Tibial artery (tissue), 4 donors: ENCODE measurements at regions not wholly inside any gene's neighbourhood (a gene's known extent, or its start where the extent isn't known, plus 50 kb on each side); places are given as distances from the start of the nearest gene placed in this dataset.
A peak's percentile ranks its signal among the peaks of the same experiment; 100 is the strongest.

Experiments
- DNase-seq, 2 donors: peaks; one replicate each; pipeline ENCODE4 v3.0.0-alpha.2; 2019
- H3K27ac ChIP-seq, 2 donors: fragments of 200-600 bp; sonication (generic) in 1 of 2; 1 replicate in 1 of 2; 2 replicates in 1 of 2; pipeline ENCODE4 v1.5.1; 2018 to 2019; ENCODE audit warnings: mild to moderate bottlenecking in 1 of 2
- H3K27me3 ChIP-seq, 2 donors: fragments of 200-600 bp; sonication (generic) in 1 of 2; one replicate each; pipeline versions ENCODE4 v1.5.1 to v1.6.0; 2016 to 2019
- H3K36me3 ChIP-seq, 3 donors: fragments of 200-600 bp; sonication (generic) in 2 of 3; one replicate each; pipeline ENCODE4 v1.5.1; 2016 to 2019; ENCODE audit warnings: mild to moderate bottlenecking in 2 of 3
- H3K4me1 ChIP-seq, 4 donors: fragments of 200-600 bp; sonication (generic) in 2 of 4; 1 replicate in 3 of 4; 2 replicates in 1 of 4; pipeline ENCODE4 v1.5.1; 2016 to 2019
- H3K4me3 ChIP-seq, 2 donors: fragments of 200-600 bp; sonication (generic) in 1 of 2; 1 replicate in 1 of 2; 2 replicates in 1 of 2; pipeline ENCODE4 v1.5.1; 2018 to 2019; ENCODE audit warnings: mild to moderate bottlenecking in 2 of 2
- H3K9me3 ChIP-seq, 3 donors: fragments of 200-600 bp; sonication (generic) in 1 of 3; one replicate each; pipeline ENCODE4 v1.5.1; 2016 to 2019
- intact Hi-C: fragments of 100-400 bp; cut with DNase I; formaldehyde crosslinking; loops from one replicate; pipeline ENCODE4 v1.15.0; 2023; ENCODE audit warnings: low total_unique reads
- TF ChIP-seq, protein P1 (sequence below), 2 experiments: fragments of 200-600 bp in 1 of 2; fragments of 450-650 bp in 1 of 2; IDR thresholded peaks; one replicate each; pipeline ENCODE4 v1.5.1; 2017 to 2019; ENCODE audit warnings: antibody characterized with exemption in 2 of 2, mild to moderate bottlenecking in 1 of 2, moderate library complexity in 1 of 2

DNA sequence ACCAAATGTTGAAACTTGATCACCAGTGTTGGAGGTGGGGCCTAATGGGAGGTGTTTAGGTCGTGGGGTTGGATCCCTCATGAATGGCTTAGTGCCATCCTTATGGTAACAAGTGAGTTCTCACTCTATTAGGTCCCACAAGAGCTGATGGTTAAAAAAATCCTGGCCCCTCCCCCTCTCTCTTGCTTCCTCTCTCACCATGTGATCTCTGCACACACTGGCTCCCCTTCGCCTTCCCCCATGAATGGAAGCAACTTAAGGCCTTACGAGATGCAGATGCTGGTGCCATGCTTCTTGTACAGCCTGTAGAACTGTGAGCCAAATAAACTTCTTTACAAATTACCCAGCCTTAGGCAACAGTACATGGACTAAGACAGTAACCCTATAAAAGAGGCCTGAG is 62.7 kb downstream of the PPP1R3C start:
- TF ChIP-seq, protein P1, sequence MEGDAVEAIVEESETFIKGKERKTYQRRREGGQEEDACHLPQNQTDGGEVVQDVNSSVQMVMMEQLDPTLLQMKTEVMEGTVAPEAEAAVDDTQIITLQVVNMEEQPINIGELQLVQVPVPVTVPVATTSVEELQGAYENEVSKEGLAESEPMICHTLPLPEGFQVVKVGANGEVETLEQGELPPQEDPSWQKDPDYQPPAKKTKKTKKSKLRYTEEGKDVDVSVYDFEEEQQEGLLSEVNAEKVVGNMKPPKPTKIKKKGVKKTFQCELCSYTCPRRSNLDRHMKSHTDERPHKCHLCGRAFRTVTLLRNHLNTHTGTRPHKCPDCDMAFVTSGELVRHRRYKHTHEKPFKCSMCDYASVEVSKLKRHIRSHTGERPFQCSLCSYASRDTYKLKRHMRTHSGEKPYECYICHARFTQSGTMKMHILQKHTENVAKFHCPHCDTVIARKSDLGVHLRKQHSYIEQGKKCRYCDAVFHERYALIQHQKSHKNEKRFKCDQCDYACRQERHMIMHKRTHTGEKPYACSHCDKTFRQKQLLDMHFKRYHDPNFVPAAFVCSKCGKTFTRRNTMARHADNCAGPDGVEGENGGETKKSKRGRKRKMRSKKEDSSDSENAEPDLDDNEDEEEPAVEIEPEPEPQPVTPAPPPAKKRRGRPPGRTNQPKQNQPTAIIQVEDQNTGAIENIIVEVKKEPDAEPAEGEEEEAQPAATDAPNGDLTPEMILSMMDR (IDR thresholded peaks at IDR 0.05): no peak
- no peaks in the 10 kb centered on the region for H3K36me3 ChIP-seq
- no peaks in the 10 kb centered on the region for H3K27me3 ChIP-seq
- no peaks in the 10 kb centered on the region for H3K9me3 ChIP-seq
- no peak overlapping the region for H3K27ac ChIP-seq
- no peak for DNase-seq
- peaks cover 0 to 16% (median 9%) of the 10 kb centered on the region in 4 donors for H3K4me1 ChIP-seq
- no peak overlapping the region for H3K4me3 ChIP-seq
- intact Hi-C loops: no loop called here

DNA sequence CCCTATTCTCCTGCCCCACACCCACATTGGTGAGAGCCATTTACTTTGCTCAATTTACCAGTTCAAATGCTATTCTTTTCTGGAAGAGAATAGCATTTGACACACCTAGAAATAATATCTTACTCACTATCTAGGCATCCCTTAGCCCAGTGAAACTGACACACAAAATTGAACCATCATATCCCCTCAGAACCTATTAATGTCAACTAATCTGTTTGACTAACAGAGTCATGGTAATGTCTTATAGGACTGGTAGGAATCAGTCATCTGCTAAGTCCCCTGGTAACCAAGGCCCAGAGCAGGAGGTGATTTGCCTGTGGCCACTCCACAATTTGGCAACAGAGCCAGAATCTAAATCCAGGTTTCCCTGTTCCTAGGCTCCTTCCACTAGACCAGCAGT is 63.3 kb downstream of the PPP1R3C start:
- Histone ChIP-seq H3K9me3 (no peaks in the 10 kb centered on the region), H3K27me3 (no peaks in the 10 kb centered on the region), H3K4me1 (peaks cover 0 to 23% (median 9%) of the 10 kb centered on the region in 4 donors), H3K27ac (no peak overlapping the region), H3K4me3 (no peak overlapping the region), H3K36me3 (no peaks in the 10 kb centered on the region)
- TF ChIP-seq, protein P1 (IDR thresholded peaks at IDR 0.05): no peak
- no peak for DNase-seq
- intact Hi-C loops: no loop called here

- TF ChIP-seq, protein P1 (IDR thresholded peaks at IDR 0.05): no peak
- H3K27me3 ChIP-seq: no peaks in the 10 kb centered on the region
- DNase-seq: no peak
- H3K4me3 ChIP-seq: no peak overlapping the region
- intact Hi-C loops: no loop called here
- no peak overlapping the region for H3K27ac ChIP-seq
- peaks cover 0 to 40% (median 23%) of the 10 kb centered on the region in 4 donors for H3K4me1 ChIP-seq
- no peaks in the 10 kb centered on the region for H3K9me3 ChIP-seq
- H3K36me3 ChIP-seq: no peaks in the 10 kb centered on the region
Observed at GRCh38 chr10:91567815-91568214, 65.1 kb downstream of the PPP1R3C start.

DNA sequence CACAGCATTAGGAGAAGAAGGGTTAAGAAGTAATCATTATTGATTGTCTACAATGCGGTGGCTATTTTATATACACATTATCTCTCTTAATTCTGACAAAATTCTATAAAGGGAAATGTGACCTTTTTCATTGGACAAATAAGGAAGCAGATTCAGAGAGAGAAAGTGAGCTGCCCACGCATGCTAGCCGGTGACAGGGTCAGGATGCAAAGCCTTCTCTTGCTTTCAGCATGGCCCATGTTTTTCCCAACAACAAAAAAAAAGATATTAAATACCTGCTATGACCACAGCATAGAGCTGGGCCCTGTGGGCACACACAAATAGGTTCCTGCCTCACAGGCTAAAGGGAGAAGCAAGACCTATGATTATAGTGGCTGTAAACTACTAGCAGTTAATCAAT is 66.8 kb downstream of the PPP1R3C start:
- Histone ChIP-seq H3K4me3 (no peak overlapping the region), H3K4me1 (peaks cover 0 to 41% (median 23%) of the 10 kb centered on the region in 4 donors), H3K36me3 (no peaks in the 10 kb centered on the region), H3K27ac (peak overlapping the region; percentile 10 to 13), H3K9me3 (no peaks in the 10 kb centered on the region), H3K27me3 (no peaks in the 10 kb centered on the region)
- TF ChIP-seq, protein P1 (IDR thresholded peaks at IDR 0.05): no peak
- intact Hi-C loops: no loop called here
- no peak for DNase-seq

DNA sequence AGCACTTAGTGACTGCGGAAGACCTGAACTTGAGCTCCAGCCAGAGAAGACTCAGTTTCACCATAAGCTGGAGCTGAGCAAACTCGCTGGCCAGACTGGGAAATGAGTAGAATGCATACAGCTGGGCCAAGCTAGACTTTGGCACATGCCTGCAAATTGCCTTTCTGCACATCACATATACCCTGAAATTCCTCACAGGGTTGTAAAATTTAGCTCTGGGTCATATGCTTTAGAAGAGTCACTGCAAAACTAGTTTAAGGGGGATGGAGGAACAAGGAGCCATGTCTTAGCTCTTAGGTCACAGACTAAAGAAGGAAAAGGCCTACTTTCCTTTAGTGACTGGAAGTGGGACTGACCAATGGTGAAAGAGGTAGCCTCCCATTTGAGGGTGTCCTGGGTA is 67.6 kb downstream of the PPP1R3C start:
- Histone ChIP-seq H3K9me3 (no peaks in the 10 kb centered on the region), H3K27me3 (no peaks in the 10 kb centered on the region), H3K4me1 (peaks cover 0 to 41% (median 23%) of the 10 kb centered on the region in 4 donors), H3K27ac (peak overlapping the region in 1 of 2 donors; percentile 10), H3K36me3 (no peaks in the 10 kb centered on the region), H3K4me3 (no peak overlapping the region)
- TF ChIP-seq, protein P1 (IDR thresholded peaks at IDR 0.05): no peak
- DNase-seq: no peak
- intact Hi-C loops: no loop called here

- TF ChIP-seq, protein P1 (IDR thresholded peaks at IDR 0.05): no peak
- H3K27me3 ChIP-seq: no peaks in the 10 kb centered on the region
- DNase-seq: no peak
- peaks cover 0 to 41% (median 23%) of the 10 kb centered on the region in 4 donors for H3K4me1 ChIP-seq
- intact Hi-C loops: no loop called here
- H3K4me3 ChIP-seq: no peak overlapping the region
- no peaks in the 10 kb centered on the region for H3K9me3 ChIP-seq
- no peak overlapping the region for H3K27ac ChIP-seq
- no peaks in the 10 kb centered on the region for H3K36me3 ChIP-seq
Observed at GRCh38 chr10:91564508-91564907, 68.4 kb downstream of the PPP1R3C start.
